ENCODE measurements at regions not wholly inside any gene's neighbourhood (a gene's known extent, or its start where the extent isn't known, plus 50 kb on each side); places are given as distances from the start of the nearest gene placed in this dataset.

DNA sequence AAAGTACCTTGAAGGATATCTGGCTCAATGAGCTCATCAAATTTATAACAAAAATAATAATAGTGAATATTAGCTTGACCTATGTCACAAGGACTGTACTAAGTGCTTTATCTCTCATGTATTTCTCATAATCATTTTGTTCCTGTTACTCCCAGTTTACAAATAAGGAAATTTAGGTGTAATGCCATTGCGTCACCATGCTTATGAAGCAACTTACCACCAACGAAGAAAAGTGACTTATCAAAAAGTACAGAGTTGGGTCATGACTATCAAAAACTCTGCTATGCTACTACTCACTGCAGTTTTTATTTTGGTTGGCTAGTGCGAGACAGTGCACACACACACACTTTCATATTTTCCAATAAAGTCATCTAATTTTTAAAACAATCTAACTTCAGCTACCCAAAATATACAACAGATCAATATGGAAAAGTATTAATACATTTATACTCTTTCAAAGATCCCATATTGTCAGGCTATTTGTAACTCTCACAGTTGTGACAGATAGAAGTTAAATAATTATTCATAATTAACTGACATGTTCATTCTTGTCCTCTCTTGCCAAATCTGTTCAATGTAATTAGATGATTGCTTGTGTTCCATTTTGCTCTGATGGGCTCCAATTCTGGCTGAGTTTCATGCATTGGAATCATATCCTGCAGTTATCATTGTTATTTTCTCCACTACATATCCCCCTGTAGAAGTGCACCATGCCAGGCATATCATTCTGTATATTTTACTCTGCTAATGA, 119.4 kb downstream of the KCNJ2 start:
- DNase-seq: no peak

DNA sequence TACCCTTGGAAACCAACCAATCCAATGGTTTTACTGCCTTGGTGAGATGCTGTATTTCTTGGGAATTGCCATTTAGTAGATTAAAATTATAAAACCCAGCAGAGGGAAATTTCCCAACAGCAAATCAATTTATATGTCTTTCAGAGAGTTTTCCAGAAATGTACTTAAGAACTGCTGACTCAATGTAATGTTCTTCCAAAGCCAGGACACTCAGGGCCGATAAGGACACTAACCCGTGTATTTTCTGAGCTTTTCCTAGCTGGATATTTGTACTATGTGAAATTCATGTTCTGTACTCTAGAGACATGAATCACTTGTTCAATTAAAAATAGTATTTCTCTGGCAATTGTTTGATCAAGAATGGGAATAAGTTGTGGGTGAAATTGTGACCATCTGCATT, 121.4 kb downstream of the KCNJ2 start:
- no peak for DNase-seq

DNA sequence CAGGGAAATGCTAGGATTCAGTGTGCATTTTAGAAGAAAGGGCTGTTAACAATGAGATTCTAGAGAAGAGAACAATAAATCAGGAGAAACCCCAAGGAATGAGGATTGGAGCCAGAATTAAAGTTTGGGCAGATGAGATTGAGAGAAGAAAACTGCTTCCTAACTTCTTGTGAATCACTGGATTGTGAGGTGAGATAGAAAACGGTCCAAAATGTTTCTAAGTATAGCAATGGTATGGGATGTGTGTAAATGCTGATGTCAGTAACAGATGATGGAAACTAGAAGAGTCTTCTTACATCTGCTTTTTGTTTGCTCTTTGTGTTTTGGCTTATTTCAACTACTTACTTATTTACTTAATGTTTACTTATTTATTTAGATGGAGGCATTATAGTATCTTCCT, 123.0 kb downstream of the KCNJ2 start:
- DNase-seq: peak; percentile 6

- DNase-seq: peak; percentile 13
Measured at GRCh38 chr17:70293564-70294310, 124.4 kb downstream of the KCNJ2 start.

- no peak for DNase-seq
Measured at GRCh38 chr17:70295329-70295728, 126.0 kb downstream of the KCNJ2 start.

- no peak for DNase-seq
Measured at GRCh38 chr17:70295731-70296130, 126.4 kb downstream of the KCNJ2 start.

- DNase-seq: no peak
Measured at GRCh38 chr17:70296456-70296855, 127.1 kb downstream of the KCNJ2 start.

- no peak for DNase-seq
Measured at GRCh38 chr17:70297397-70297796, 128.1 kb downstream of the KCNJ2 start.

DNA sequence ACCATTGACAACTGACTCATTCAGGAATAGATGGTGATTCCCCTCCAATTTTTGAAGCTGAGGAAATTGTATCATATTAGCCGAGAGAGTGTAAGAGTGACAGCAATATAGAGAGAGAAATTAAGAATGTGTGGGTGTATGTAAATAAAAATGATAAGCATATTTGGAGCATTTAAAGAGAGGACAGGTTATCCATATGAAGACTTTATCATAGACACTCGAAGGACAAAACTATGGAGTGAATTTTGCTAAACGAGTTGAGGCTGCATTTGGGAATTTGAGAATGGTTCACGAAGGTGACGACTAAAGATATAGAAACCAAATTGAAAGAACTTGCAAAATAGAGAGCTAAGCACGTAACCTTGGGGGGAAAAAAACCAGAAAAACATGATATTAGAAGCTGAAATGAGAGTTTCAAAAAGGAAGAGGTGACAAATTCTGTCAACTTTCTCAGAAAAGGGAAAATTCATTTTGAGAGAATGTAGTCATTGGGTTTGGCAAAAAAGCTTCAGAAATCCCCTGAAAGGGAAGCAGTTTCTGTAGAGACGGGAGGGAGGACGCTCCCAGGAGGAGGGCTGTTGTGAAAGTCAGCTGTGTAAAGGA, 129.7 kb downstream of the KCNJ2 start:
- DNase-seq: no peak

- peak; percentile 88 for DNase-seq
Measured at GRCh38 chr17:70307430-70308225, 138.3 kb downstream of the KCNJ2 start.

DNA sequence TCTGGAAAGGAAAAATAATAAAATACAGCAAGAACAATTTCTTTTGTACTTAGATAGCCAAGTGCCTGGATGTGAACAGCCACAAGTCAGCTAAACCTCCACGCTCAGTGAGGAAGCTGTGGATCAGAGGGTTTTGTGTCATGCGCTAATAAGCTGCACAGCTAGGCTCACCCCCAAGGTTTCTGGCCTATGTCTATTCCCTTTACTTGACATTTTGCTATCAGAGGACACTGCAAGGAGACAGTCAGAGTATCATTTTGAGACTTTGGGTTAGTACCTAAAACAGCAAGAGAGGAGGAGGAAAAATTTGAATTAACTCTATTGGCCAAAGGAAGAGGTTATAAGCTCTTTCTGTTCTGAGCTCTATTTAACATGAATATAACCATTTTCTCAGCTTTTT, 139.3 kb downstream of the KCNJ2 start:
- DNase-seq: no peak

- DNase-seq: peak; percentile 41
Measured at GRCh38 chr17:70310221-70310672, 140.9 kb downstream of the KCNJ2 start.

GRCh38 chr17:70313086-70313852, 143.9 kb downstream of the KCNJ2 start:
- peak; percentile 56 for DNase-seq

DNA sequence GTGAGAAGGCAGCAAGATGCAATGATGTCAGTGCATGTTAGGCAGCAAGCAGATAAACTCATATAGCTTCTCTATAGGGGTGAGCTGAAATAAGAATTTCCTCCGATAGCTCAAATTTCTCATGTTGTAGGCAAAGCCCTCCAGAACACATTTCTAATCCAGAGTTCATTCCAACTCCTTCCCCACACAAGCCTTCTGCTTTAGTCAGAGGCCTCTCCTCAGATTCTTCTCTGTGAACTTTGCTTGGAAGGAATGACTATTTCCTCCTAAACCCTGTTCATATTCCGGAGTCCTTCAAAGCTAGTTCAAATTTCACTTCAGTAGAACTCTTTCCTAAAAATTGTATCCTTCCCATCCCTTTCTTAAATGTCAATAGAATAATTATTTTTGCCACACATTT, 144.8 kb downstream of the KCNJ2 start:
- DNase-seq: peak; percentile 68

- DNase-seq: no peak
Measured at GRCh38 chr17:70314506-70314905, 145.2 kb downstream of the KCNJ2 start.

DNA sequence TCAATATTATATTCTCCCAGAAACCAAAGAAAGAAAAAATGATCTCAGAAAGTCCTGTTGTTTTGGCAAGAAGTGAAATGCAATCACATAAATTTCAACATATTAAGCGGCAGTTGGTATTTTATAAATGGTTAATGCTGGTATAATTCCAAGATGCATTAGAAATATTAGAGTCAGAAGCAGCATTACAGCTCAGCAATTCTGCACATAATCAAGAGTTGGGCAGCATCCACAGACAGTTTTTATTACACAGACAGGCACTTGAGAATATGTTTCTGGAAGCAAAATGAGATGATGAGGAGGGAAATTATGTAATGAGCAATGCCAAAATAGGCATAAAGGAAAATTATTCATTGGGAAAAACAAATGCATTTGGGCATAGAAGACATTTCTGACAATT, 148.1 kb downstream of the KCNJ2 start:
- DNase-seq: no peak

GRCh38 chr17:70318051-70318450, 148.7 kb downstream of the KCNJ2 start:
- DNase-seq: no peak

- DNase-seq: no peak
Measured at GRCh38 chr17:70319516-70319915, 150.2 kb downstream of the KCNJ2 start.

DNA sequence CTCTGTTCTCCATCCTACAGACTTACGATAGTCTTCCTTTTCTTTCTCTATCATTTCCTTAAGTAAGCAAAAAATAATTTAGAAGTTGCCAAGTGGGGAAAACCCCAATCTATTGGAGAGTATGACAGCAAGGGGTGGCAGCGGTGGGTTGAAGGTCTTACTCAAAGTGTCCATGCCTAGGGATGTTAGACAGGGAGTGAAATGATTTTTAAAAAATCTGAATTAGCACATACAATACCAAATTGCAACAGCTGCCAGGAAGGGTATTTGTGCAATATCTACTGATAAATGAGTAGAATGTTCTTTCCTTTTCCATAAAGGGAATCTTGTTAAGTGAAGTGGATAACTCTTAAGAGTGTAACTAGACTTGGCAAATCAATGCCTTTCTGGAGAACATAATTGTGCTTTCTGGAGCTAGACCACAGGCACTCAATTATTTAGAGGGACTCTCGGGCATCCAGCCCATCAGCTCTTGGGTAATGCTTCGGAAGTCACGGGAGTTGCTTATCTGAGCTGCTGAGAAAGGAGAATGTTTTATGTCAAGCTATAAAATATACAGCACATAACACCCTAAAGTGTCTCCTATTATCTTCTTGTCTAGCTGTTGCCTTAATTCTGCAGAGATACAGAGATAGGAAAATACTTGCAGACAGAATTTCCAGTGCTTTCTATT, 151.5 kb downstream of the KCNJ2 start:
- no peak for DNase-seq

- no peak for DNase-seq
Measured at GRCh38 chr17:70321352-70321751, 152.0 kb downstream of the KCNJ2 start.

GRCh38 chr17:70323269-70323668, 153.9 kb downstream of the KCNJ2 start:
- no peak for DNase-seq

DNA sequence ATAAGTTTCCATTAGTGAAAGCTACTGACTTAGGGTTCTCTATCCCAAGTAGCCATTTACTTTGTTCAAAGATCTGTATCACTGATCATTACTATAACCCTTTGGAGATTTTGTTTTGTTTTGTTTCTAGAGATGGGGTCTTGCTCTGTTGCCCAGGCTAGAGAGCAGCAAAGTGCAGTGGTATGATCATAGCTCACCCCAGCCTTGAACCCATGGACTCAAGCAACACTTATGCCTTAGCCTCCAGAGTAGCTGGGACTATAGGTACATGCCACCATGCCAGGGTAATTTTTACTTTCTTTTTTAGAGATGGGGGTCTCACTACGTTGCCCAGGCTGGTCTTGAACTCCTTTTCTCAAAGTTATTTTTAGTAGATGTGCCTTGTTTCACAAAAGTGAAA, 154.7 kb downstream of the KCNJ2 start:
- DNase-seq: no peak

Measured in fibroblast of skin of right biceps (primary cell).